ENCODE measurements at regions not wholly inside any gene's neighbourhood (a gene's known extent, or its start where the extent isn't known, plus 50 kb on each side); places are given as distances from the start of the nearest gene placed in this dataset.
"Not testable (repeated sequence)": the region's sequence is repeated elsewhere in the genome, so short reads cannot be mapped to it uniquely, and the experiment has no call there.

GRCh38 chr7:19284596-19285300 lies 139.5 kb upstream of the FERD3L start:
- H3K79me2 ChIP-seq (ENCODE audit: insufficient read depth, low read length), result no peaks in the 10 kb centered on the region
- H3K27me3 ChIP-seq (ENCODE audit: insufficient read depth, low read length, poor library complexity), result no peaks in the 10 kb centered on the region
- TF ChIP-seq, protein P1, sequence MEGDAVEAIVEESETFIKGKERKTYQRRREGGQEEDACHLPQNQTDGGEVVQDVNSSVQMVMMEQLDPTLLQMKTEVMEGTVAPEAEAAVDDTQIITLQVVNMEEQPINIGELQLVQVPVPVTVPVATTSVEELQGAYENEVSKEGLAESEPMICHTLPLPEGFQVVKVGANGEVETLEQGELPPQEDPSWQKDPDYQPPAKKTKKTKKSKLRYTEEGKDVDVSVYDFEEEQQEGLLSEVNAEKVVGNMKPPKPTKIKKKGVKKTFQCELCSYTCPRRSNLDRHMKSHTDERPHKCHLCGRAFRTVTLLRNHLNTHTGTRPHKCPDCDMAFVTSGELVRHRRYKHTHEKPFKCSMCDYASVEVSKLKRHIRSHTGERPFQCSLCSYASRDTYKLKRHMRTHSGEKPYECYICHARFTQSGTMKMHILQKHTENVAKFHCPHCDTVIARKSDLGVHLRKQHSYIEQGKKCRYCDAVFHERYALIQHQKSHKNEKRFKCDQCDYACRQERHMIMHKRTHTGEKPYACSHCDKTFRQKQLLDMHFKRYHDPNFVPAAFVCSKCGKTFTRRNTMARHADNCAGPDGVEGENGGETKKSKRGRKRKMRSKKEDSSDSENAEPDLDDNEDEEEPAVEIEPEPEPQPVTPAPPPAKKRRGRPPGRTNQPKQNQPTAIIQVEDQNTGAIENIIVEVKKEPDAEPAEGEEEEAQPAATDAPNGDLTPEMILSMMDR (IDR thresholded peaks at IDR 0.05; ENCODE audit: borderline replicate concordance, extremely low read depth, low read length, poor library complexity, severe bottlenecking), result no peak
- TF ChIP-seq EZH2 (IDR thresholded peaks at IDR 0.05; ENCODE audit: borderline replicate concordance, low read depth, low read length, severe bottlenecking), result no peak
- DNase-seq, result no peak
- no peaks in the 10 kb centered on the region for H4K20me1 ChIP-seq (ENCODE audit: insufficient read depth, low read length)
- ATAC-seq (ENCODE audit: insufficient read depth, low read depth), result no peak
- no peak overlapping the region for H3K9ac ChIP-seq (ENCODE audit: low read depth, low read length)
- no peak overlapping the region for H3K27ac ChIP-seq (ENCODE audit: low read length)
- no peak overlapping the region for H3K4me2 ChIP-seq (ENCODE audit: insufficient read depth, low read length)
- H3K9me3 ChIP-seq (ENCODE audit: insufficient read depth, low read length, severe bottlenecking), result peaks cover 3% of the 10 kb centered on the region
- no peak overlapping the region for H3K4me3 ChIP-seq (ENCODE audit: low read depth in 1 of 2, low read length in 2 of 2)
- H2AFZ ChIP-seq (ENCODE audit: low read depth, low read length), result no peak overlapping the region
- H3K4me1 ChIP-seq (ENCODE audit: insufficient read depth, low read length), result no peaks in the 10 kb centered on the region
- no peaks in the 10 kb centered on the region for H3K36me3 ChIP-seq (ENCODE audit: insufficient read depth, low read length)

- ATAC-seq (ENCODE audit: insufficient read depth, low read depth) (no peak), DNase-seq (no peak)
- TF ChIP-seq EZH2 (IDR thresholded peaks at IDR 0.05; ENCODE audit: borderline replicate concordance, low read depth, low read length, severe bottlenecking), result no peak
- TF ChIP-seq, protein P1 (IDR thresholded peaks at IDR 0.05; ENCODE audit: borderline replicate concordance, extremely low read depth, low read length, poor library complexity, severe bottlenecking), result no peak
- no peak overlapping the region for H3K4me2 ChIP-seq (ENCODE audit: insufficient read depth, low read length)
- no peaks in the 10 kb centered on the region for H3K79me2 ChIP-seq (ENCODE audit: insufficient read depth, low read length)
- no peak overlapping the region for H3K27ac ChIP-seq (ENCODE audit: low read length)
- H3K4me1 ChIP-seq (ENCODE audit: insufficient read depth, low read length), result no peaks in the 10 kb centered on the region
- H2AFZ ChIP-seq (ENCODE audit: low read depth, low read length), result no peak overlapping the region
- H4K20me1 ChIP-seq (ENCODE audit: insufficient read depth, low read length), result no peaks in the 10 kb centered on the region
- H3K4me3 ChIP-seq (ENCODE audit: low read depth in 1 of 2, low read length in 2 of 2), result no peak overlapping the region
- H3K9ac ChIP-seq (ENCODE audit: low read depth, low read length), result no peak overlapping the region
- H3K27me3 ChIP-seq (ENCODE audit: insufficient read depth, low read length, poor library complexity), result no peaks in the 10 kb centered on the region
- H3K36me3 ChIP-seq (ENCODE audit: insufficient read depth, low read length), result no peaks in the 10 kb centered on the region
- H3K9me3 ChIP-seq (ENCODE audit: insufficient read depth, low read length, severe bottlenecking), result peaks cover 5% of the 10 kb centered on the region
Measured at GRCh38 chr7:19284136-19284535, 138.9 kb upstream of the FERD3L start.

- Histone ChIP-seq H3K4me3 (ENCODE audit: low read depth in 1 of 2, low read length in 2 of 2) (no peak overlapping the region), H2AFZ (ENCODE audit: low read depth, low read length) (no peak overlapping the region), H3K36me3 (ENCODE audit: insufficient read depth, low read length) (no peaks in the 10 kb centered on the region), H3K79me2 (ENCODE audit: insufficient read depth, low read length) (no peaks in the 10 kb centered on the region), H3K27me3 (ENCODE audit: insufficient read depth, low read length, poor library complexity) (no peaks in the 10 kb centered on the region), H3K9ac (ENCODE audit: low read depth, low read length) (no peak overlapping the region), H3K4me1 (ENCODE audit: insufficient read depth, low read length) (no peaks in the 10 kb centered on the region), H3K9me3 (ENCODE audit: insufficient read depth, low read length, severe bottlenecking) (peaks cover 5% of the 10 kb centered on the region), H4K20me1 (ENCODE audit: insufficient read depth, low read length) (no peaks in the 10 kb centered on the region), H3K4me2 (ENCODE audit: insufficient read depth, low read length) (no peak overlapping the region), H3K27ac (ENCODE audit: low read length) (no peak overlapping the region)
- DNase-seq, result no peak
- TF ChIP-seq, protein P1 (IDR thresholded peaks at IDR 0.05; ENCODE audit: borderline replicate concordance, extremely low read depth, low read length, poor library complexity, severe bottlenecking), result no peak
- no peak for TF ChIP-seq EZH2 (IDR thresholded peaks at IDR 0.05; ENCODE audit: borderline replicate concordance, low read depth, low read length, severe bottlenecking)
- ATAC-seq (ENCODE audit: insufficient read depth, low read depth), result no peak
Measured at GRCh38 chr7:19275000-19275399, 129.8 kb upstream of the FERD3L start.

GRCh38 chr7:19272329-19272728 lies 127.1 kb upstream of the FERD3L start:
- H3K79me2 ChIP-seq (ENCODE audit: insufficient read depth, low read length); H3K4me3 ChIP-seq (ENCODE audit: low read depth in 1 of 2, low read length in 2 of 2); H3K4me1 ChIP-seq (ENCODE audit: insufficient read depth, low read length); DNase-seq; ATAC-seq (ENCODE audit: insufficient read depth, low read depth); H3K4me2 ChIP-seq (ENCODE audit: insufficient read depth, low read length); H3K36me3 ChIP-seq (ENCODE audit: insufficient read depth, low read length); H3K27me3 ChIP-seq (ENCODE audit: insufficient read depth, low read length, poor library complexity); H3K9me3 ChIP-seq (ENCODE audit: insufficient read depth, low read length, severe bottlenecking); H4K20me1 ChIP-seq (ENCODE audit: insufficient read depth, low read length); H3K27ac ChIP-seq (ENCODE audit: low read length); H3K9ac ChIP-seq (ENCODE audit: low read depth, low read length); H2AFZ ChIP-seq (ENCODE audit: low read depth, low read length): not testable (repeated sequence)
